ENCODE measurements at regions not wholly inside any gene's neighbourhood (a gene's known extent, or its start where the extent isn't known, plus 50 kb on each side); places are given as distances from the start of the nearest gene placed in this dataset.

- DNase-seq = no peak
- intact Hi-C loops (cut with micrococcal nuclease) = no loop called here
- no peak overlapping the region for H3K27ac Mint-ChIP-seq
- H3K4me3 Mint-ChIP-seq = no peak overlapping the region
- ChIA-PET CTCF (no interaction called here), POLR2A (no interaction called here)
- H3K27me3 Mint-ChIP-seq = no peaks in the 10 kb centered on the region
- peaks cover 40% of the 10 kb centered on the region for H3K9me3 Mint-ChIP-seq
- no peaks in the 10 kb centered on the region for H3K36me3 Mint-ChIP-seq
- no peaks in the 10 kb centered on the region for H3K4me1 Mint-ChIP-seq (ENCODE audit: low read depth)
Measured at GRCh38 chr13:90099847-90100246, 1247.6 kb upstream of the MIR17HG start.

- Mint-ChIP-seq H3K36me3 (no peaks in the 10 kb centered on the region), H3K27me3 (no peaks in the 10 kb centered on the region), H3K9me3 (peaks cover 31% of the 10 kb centered on the region), H3K27ac (no peak overlapping the region), H3K4me1 (ENCODE audit: low read depth) (no peaks in the 10 kb centered on the region), H3K4me3 (no peak overlapping the region)
- intact Hi-C loops (cut with micrococcal nuclease) = no loop called here
- CTCF ChIA-PET = no interaction called here
- no peak for DNase-seq
- POLR2A ChIA-PET = no interaction called here
Measured at GRCh38 chr13:90103099-90103784, 1244.2 kb upstream of the MIR17HG start.

- Mint-ChIP-seq H3K27me3 (no peaks in the 10 kb centered on the region), H3K27ac (no peak overlapping the region), H3K4me3 (no peak overlapping the region), H3K4me1 (ENCODE audit: low read depth) (no peaks in the 10 kb centered on the region), H3K36me3 (no peaks in the 10 kb centered on the region), H3K9me3 (peaks cover 34% of the 10 kb centered on the region)
- POLR2A ChIA-PET = no interaction called here
- DNase-seq = no peak
- intact Hi-C loops (cut with micrococcal nuclease) = no loop called here
- CTCF ChIA-PET = no interaction called here
Measured at GRCh38 chr13:90104764-90105163, 1242.7 kb upstream of the MIR17HG start.

GRCh38 chr13:90105276-90105675, 1242.2 kb upstream of the MIR17HG start:
- ChIA-PET POLR2A (no interaction called here), CTCF (no interaction called here)
- H3K36me3 Mint-ChIP-seq = no peaks in the 10 kb centered on the region
- DNase-seq = no peak
- H3K4me3 Mint-ChIP-seq = no peak overlapping the region
- intact Hi-C loops (cut with micrococcal nuclease) = no loop called here
- H3K4me1 Mint-ChIP-seq (ENCODE audit: low read depth) = no peaks in the 10 kb centered on the region
- H3K27ac Mint-ChIP-seq = no peak overlapping the region
- H3K9me3 Mint-ChIP-seq = peaks cover 32% of the 10 kb centered on the region
- H3K27me3 Mint-ChIP-seq = no peaks in the 10 kb centered on the region

GRCh38 chr13:90105849-90106496, 1241.5 kb upstream of the MIR17HG start:
- Mint-ChIP-seq H3K27me3 (no peaks in the 10 kb centered on the region), H3K27ac (no peak overlapping the region), H3K36me3 (no peaks in the 10 kb centered on the region), H3K4me1 (ENCODE audit: low read depth) (no peaks in the 10 kb centered on the region), H3K9me3 (peaks cover 30% of the 10 kb centered on the region), H3K4me3 (no peak overlapping the region)
- ChIA-PET POLR2A (no interaction called here), CTCF (no interaction called here)
- intact Hi-C loops (cut with micrococcal nuclease) = no loop called here
- DNase-seq = no peak

GRCh38 chr13:90107661-90108060, 1239.8 kb upstream of the MIR17HG start:
- Mint-ChIP-seq H3K4me3 (no peak overlapping the region), H3K36me3 (no peaks in the 10 kb centered on the region), H3K27me3 (no peaks in the 10 kb centered on the region), H3K4me1 (ENCODE audit: low read depth) (no peaks in the 10 kb centered on the region), H3K27ac (no peak overlapping the region), H3K9me3 (peaks cover 20% of the 10 kb centered on the region)
- intact Hi-C loops (cut with micrococcal nuclease) = no loop called here
- DNase-seq = no peak
- ChIA-PET POLR2A (no interaction called here), CTCF (no interaction called here)

- intact Hi-C loops (cut with micrococcal nuclease) = no loop called here
- Mint-ChIP-seq H3K27me3 (no peaks in the 10 kb centered on the region), H3K9me3 (peaks cover 13% of the 10 kb centered on the region), H3K36me3 (no peaks in the 10 kb centered on the region), H3K27ac (no peak overlapping the region), H3K4me3 (no peak overlapping the region), H3K4me1 (ENCODE audit: low read depth) (no peaks in the 10 kb centered on the region)
- no peak for DNase-seq
- POLR2A ChIA-PET = no interaction called here
- CTCF ChIA-PET = no interaction called here
Measured at GRCh38 chr13:90108547-90108946, 1238.9 kb upstream of the MIR17HG start.

GRCh38 chr13:90116121-90116520, 1231.4 kb upstream of the MIR17HG start:
- ChIA-PET CTCF (no interaction called here), POLR2A (no interaction called here)
- intact Hi-C loops (cut with micrococcal nuclease) = no loop called here
- H3K27ac Mint-ChIP-seq = no peak overlapping the region
- peaks cover 13% of the 10 kb centered on the region for H3K9me3 Mint-ChIP-seq
- H3K36me3 Mint-ChIP-seq = no peaks in the 10 kb centered on the region
- no peak for DNase-seq
- no peaks in the 10 kb centered on the region for H3K4me1 Mint-ChIP-seq (ENCODE audit: low read depth)
- H3K27me3 Mint-ChIP-seq = no peaks in the 10 kb centered on the region
- H3K4me3 Mint-ChIP-seq = no peak overlapping the region

GRCh38 chr13:90118467-90119071, 1228.9 kb upstream of the MIR17HG start:
- Mint-ChIP-seq H3K36me3 (no peaks in the 10 kb centered on the region), H3K4me1 (ENCODE audit: low read depth) (no peaks in the 10 kb centered on the region), H3K27ac (no peak overlapping the region), H3K27me3 (no peaks in the 10 kb centered on the region), H3K9me3 (peaks cover 12% of the 10 kb centered on the region), H3K4me3 (no peak overlapping the region)
- intact Hi-C loops (cut with micrococcal nuclease) = no loop called here
- POLR2A ChIA-PET = no interaction called here
- DNase-seq = no peak
- CTCF ChIA-PET = no interaction called here

GRCh38 chr13:90120026-90120425, 1227.5 kb upstream of the MIR17HG start:
- intact Hi-C loops (cut with micrococcal nuclease) = no loop called here
- CTCF ChIA-PET = no interaction called here
- Mint-ChIP-seq H3K27me3 (no peaks in the 10 kb centered on the region), H3K36me3 (no peaks in the 10 kb centered on the region), H3K9me3 (peaks cover 8% of the 10 kb centered on the region), H3K4me1 (ENCODE audit: low read depth) (no peaks in the 10 kb centered on the region), H3K4me3 (no peak overlapping the region), H3K27ac (no peak overlapping the region)
- POLR2A ChIA-PET = no interaction called here
- no peak for DNase-seq

- peaks cover 4% of the 10 kb centered on the region for H3K9me3 Mint-ChIP-seq
- no peaks in the 10 kb centered on the region for H3K4me1 Mint-ChIP-seq (ENCODE audit: low read depth)
- no peak overlapping the region for H3K27ac Mint-ChIP-seq
- no peak for DNase-seq
- no peaks in the 10 kb centered on the region for H3K36me3 Mint-ChIP-seq
- H3K4me3 Mint-ChIP-seq = no peak overlapping the region
- ChIA-PET POLR2A (no interaction called here), CTCF (no interaction called here)
- H3K27me3 Mint-ChIP-seq = no peaks in the 10 kb centered on the region
- intact Hi-C loops (cut with micrococcal nuclease) = no loop called here
Measured at GRCh38 chr13:90121784-90122183, 1225.7 kb upstream of the MIR17HG start.

GRCh38 chr13:90122531-90122930, 1225.0 kb upstream of the MIR17HG start:
- CTCF ChIA-PET = no interaction called here
- no peak overlapping the region for H3K4me3 Mint-ChIP-seq
- H3K27me3 Mint-ChIP-seq = no peaks in the 10 kb centered on the region
- no peaks in the 10 kb centered on the region for H3K4me1 Mint-ChIP-seq (ENCODE audit: low read depth)
- no peak for DNase-seq
- no peaks in the 10 kb centered on the region for H3K36me3 Mint-ChIP-seq
- intact Hi-C loops (cut with micrococcal nuclease) = no loop called here
- H3K27ac Mint-ChIP-seq = no peak overlapping the region
- peaks cover 4% of the 10 kb centered on the region for H3K9me3 Mint-ChIP-seq
- POLR2A ChIA-PET = no interaction called here

- DNase-seq = no peak
- ChIA-PET POLR2A (no interaction called here), CTCF (no interaction called here)
- Mint-ChIP-seq H3K27ac (no peak overlapping the region), H3K4me3 (no peak overlapping the region), H3K4me1 (ENCODE audit: low read depth) (no peaks in the 10 kb centered on the region), H3K36me3 (no peaks in the 10 kb centered on the region), H3K9me3 (peaks cover 5% of the 10 kb centered on the region), H3K27me3 (no peaks in the 10 kb centered on the region)
- intact Hi-C loops (cut with micrococcal nuclease) = no loop called here
Measured at GRCh38 chr13:90135558-90135957, 1211.9 kb upstream of the MIR17HG start.
